ENCODE measurements at regions not wholly inside any gene's neighbourhood (a gene's known extent, or its start where the extent isn't known, plus 50 kb on each side); places are given as distances from the start of the nearest gene placed in this dataset.

DNA sequence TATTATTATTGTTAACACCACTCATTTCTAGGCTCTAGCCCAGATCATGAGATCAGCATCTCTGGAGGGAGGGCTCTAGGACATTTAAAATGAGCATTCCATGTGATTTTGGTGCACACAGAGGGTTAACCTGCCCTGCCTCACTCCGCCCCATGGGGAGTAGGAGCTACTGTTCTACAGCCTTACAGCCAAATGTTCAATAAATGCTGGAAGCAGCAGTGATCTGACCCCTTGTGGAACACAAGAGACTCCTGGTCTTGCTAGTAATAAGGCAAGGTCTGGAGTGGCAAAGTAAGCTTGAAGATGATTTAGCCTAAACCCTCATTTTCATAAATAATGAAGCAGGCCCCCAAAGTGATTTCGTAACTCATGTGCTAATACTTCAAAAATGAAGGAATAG is 166.4 kb upstream of the EOMES start:
- H3K9me3 ChIP-seq (ENCODE audit: insufficient read depth, low read length, severe bottlenecking): peaks cover 5% of the 10 kb centered on the region
- H3K4me3 ChIP-seq (ENCODE audit: low read depth in 1 of 2, low read length in 2 of 2): no peak overlapping the region
- H2AFZ ChIP-seq (ENCODE audit: low read depth, low read length): no peak overlapping the region
- DNase-seq (no peak), ATAC-seq (ENCODE audit: insufficient read depth, low read depth) (no peak)
- TF ChIP-seq EZH2 (IDR thresholded peaks at IDR 0.05; ENCODE audit: borderline replicate concordance, low read depth, low read length, severe bottlenecking): no peak
- TF ChIP-seq, protein P1, sequence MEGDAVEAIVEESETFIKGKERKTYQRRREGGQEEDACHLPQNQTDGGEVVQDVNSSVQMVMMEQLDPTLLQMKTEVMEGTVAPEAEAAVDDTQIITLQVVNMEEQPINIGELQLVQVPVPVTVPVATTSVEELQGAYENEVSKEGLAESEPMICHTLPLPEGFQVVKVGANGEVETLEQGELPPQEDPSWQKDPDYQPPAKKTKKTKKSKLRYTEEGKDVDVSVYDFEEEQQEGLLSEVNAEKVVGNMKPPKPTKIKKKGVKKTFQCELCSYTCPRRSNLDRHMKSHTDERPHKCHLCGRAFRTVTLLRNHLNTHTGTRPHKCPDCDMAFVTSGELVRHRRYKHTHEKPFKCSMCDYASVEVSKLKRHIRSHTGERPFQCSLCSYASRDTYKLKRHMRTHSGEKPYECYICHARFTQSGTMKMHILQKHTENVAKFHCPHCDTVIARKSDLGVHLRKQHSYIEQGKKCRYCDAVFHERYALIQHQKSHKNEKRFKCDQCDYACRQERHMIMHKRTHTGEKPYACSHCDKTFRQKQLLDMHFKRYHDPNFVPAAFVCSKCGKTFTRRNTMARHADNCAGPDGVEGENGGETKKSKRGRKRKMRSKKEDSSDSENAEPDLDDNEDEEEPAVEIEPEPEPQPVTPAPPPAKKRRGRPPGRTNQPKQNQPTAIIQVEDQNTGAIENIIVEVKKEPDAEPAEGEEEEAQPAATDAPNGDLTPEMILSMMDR (IDR thresholded peaks at IDR 0.05; ENCODE audit: borderline replicate concordance, extremely low read depth, low read length, poor library complexity, severe bottlenecking): no peak
- no peaks in the 10 kb centered on the region for H3K27me3 ChIP-seq (ENCODE audit: insufficient read depth, low read length, poor library complexity)
- H3K9ac ChIP-seq (ENCODE audit: low read depth, low read length): no peak overlapping the region
- H3K36me3 ChIP-seq (ENCODE audit: insufficient read depth, low read length): no peaks in the 10 kb centered on the region
- no peak overlapping the region for H3K4me2 ChIP-seq (ENCODE audit: insufficient read depth, low read length)
- H3K27ac ChIP-seq (ENCODE audit: low read length): no peak overlapping the region
- no peaks in the 10 kb centered on the region for H4K20me1 ChIP-seq (ENCODE audit: insufficient read depth, low read length)
- no peaks in the 10 kb centered on the region for H3K4me1 ChIP-seq (ENCODE audit: insufficient read depth, low read length)
- H3K79me2 ChIP-seq (ENCODE audit: insufficient read depth, low read length): no peaks in the 10 kb centered on the region

DNA sequence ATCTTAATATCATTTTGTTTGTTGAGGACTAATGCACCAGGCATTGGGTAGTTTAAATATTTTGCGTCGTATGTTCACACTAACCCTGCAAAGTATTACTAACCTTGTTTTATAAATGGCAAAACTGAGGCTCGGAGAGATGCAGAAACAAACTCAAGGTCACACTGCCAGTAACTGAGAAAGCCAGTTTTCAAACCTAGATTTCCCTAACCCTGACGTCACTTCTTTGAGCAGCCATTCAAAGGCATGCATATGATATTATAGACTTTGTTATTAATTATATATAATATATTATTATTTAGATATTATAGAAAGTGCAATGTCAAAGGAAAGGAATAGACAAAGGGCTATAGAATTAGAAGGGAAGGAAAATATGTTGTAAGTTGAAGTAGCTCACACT is 167.6 kb upstream of the EOMES start:
- Histone ChIP-seq H3K36me3 (ENCODE audit: insufficient read depth, low read length) (no peaks in the 10 kb centered on the region), H4K20me1 (ENCODE audit: insufficient read depth, low read length) (no peaks in the 10 kb centered on the region), H3K4me2 (ENCODE audit: insufficient read depth, low read length) (no peak overlapping the region), H3K4me1 (ENCODE audit: insufficient read depth, low read length) (no peaks in the 10 kb centered on the region), H3K27me3 (ENCODE audit: insufficient read depth, low read length, poor library complexity) (no peaks in the 10 kb centered on the region), H3K27ac (ENCODE audit: low read length) (no peak overlapping the region), H2AFZ (ENCODE audit: low read depth, low read length) (no peak overlapping the region), H3K79me2 (ENCODE audit: insufficient read depth, low read length) (no peaks in the 10 kb centered on the region), H3K9ac (ENCODE audit: low read depth, low read length) (no peak overlapping the region), H3K9me3 (ENCODE audit: insufficient read depth, low read length, severe bottlenecking) (peaks cover 5% of the 10 kb centered on the region), H3K4me3 (ENCODE audit: low read depth in 1 of 2, low read length in 2 of 2) (no peak overlapping the region)
- TF ChIP-seq EZH2 (IDR thresholded peaks at IDR 0.05; ENCODE audit: borderline replicate concordance, low read depth, low read length, severe bottlenecking): no peak
- TF ChIP-seq, protein P1 (IDR thresholded peaks at IDR 0.05; ENCODE audit: borderline replicate concordance, extremely low read depth, low read length, poor library complexity, severe bottlenecking): no peak
- DNase-seq: no peak
- ATAC-seq (ENCODE audit: insufficient read depth, low read depth): no peak

DNA sequence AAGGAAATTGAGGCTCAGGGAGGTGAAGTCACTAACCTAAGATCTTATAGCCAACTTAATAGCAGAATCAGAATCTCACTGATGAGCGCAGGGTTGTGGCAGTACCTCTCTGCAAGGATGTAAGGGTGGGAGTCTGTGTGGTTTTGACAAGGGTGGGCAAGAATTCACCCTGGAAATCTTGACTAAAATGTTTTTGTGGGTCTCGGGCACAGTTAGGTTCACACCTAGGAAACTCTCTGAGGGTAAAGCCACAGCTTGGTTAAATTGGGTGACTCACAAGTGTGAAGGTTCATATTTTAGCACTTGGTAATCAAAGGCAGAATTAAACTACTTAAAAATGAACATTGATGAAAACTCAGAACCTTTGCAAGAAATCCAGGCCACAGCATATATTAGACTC is 178.2 kb upstream of the EOMES start:
- no peak overlapping the region for H3K4me2 ChIP-seq (ENCODE audit: insufficient read depth, low read length)
- H3K36me3 ChIP-seq (ENCODE audit: insufficient read depth, low read length): no peaks in the 10 kb centered on the region
- H3K4me1 ChIP-seq (ENCODE audit: insufficient read depth, low read length): peaks cover 11% of the 10 kb centered on the region
- no peaks in the 10 kb centered on the region for H3K27me3 ChIP-seq (ENCODE audit: insufficient read depth, low read length, poor library complexity)
- TF ChIP-seq, protein P1 (IDR thresholded peaks at IDR 0.05; ENCODE audit: borderline replicate concordance, extremely low read depth, low read length, poor library complexity, severe bottlenecking): no peak
- no peak for TF ChIP-seq EZH2 (IDR thresholded peaks at IDR 0.05; ENCODE audit: borderline replicate concordance, low read depth, low read length, severe bottlenecking)
- H3K9ac ChIP-seq (ENCODE audit: low read depth, low read length): no peak overlapping the region
- H3K4me3 ChIP-seq (ENCODE audit: low read depth in 1 of 2, low read length in 2 of 2): no peak overlapping the region
- H3K27ac ChIP-seq (ENCODE audit: low read length): no peak overlapping the region
- no peak overlapping the region for H2AFZ ChIP-seq (ENCODE audit: low read depth, low read length)
- H4K20me1 ChIP-seq (ENCODE audit: insufficient read depth, low read length): no peaks in the 10 kb centered on the region
- ATAC-seq (ENCODE audit: insufficient read depth, low read depth) (peak; percentile 80), DNase-seq (peak; percentile 8)
- no peaks in the 10 kb centered on the region for H3K9me3 ChIP-seq (ENCODE audit: insufficient read depth, low read length, severe bottlenecking)
- H3K79me2 ChIP-seq (ENCODE audit: insufficient read depth, low read length): no peaks in the 10 kb centered on the region

DNA sequence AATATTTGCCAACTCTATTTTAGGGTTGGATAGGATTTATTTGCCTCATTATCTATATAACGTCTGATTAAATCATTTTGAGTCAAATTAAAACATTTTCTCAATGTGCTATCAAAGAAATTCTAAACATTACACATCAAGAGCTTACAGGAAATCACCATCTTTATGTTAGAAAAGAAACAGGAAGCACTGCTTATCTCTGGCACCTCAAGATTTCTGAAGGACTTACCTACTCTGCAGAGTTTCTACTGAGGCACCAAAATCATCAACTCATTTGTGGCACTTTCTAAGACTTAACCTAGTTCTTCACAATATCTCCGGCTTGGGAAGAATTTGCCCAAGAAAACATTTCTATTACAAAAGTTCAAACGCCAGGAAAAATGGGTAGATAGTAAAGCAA is 181.3 kb upstream of the EOMES start:
- Histone ChIP-seq H3K9me3 (ENCODE audit: insufficient read depth, low read length, severe bottlenecking) (no peaks in the 10 kb centered on the region), H3K79me2 (ENCODE audit: insufficient read depth, low read length) (no peaks in the 10 kb centered on the region), H4K20me1 (ENCODE audit: insufficient read depth, low read length) (no peaks in the 10 kb centered on the region), H2AFZ (ENCODE audit: low read depth, low read length) (peak overlapping the region; percentile 42; the same call in 1 of the 2 replicates), H3K4me1 (ENCODE audit: insufficient read depth, low read length) (peaks cover 11% of the 10 kb centered on the region), H3K36me3 (ENCODE audit: insufficient read depth, low read length) (no peaks in the 10 kb centered on the region), H3K4me2 (ENCODE audit: insufficient read depth, low read length) (no peak overlapping the region), H3K4me3 (ENCODE audit: low read depth in 1 of 2, low read length in 2 of 2) (no peak overlapping the region), H3K27me3 (ENCODE audit: insufficient read depth, low read length, poor library complexity) (no peaks in the 10 kb centered on the region), H3K27ac (ENCODE audit: low read length) (0 out of 2 replicates have a peak overlapping the region, but pooled peaks have one; percentile 31), H3K9ac (ENCODE audit: low read depth, low read length) (no peak overlapping the region)
- ATAC-seq (ENCODE audit: insufficient read depth, low read depth): no peak; the same call in 2 of the 3 replicates
- TF ChIP-seq, protein P1 (IDR thresholded peaks at IDR 0.05; ENCODE audit: borderline replicate concordance, extremely low read depth, low read length, poor library complexity, severe bottlenecking): no peak
- no peak for TF ChIP-seq EZH2 (IDR thresholded peaks at IDR 0.05; ENCODE audit: borderline replicate concordance, low read depth, low read length, severe bottlenecking)
- no peak for DNase-seq

Data from DND-41 (cell line).